Natural killer cell (primary cell): ENCODE measurements at regions not wholly inside any gene's neighbourhood (a gene's known extent, or its start where the extent isn't known, plus 50 kb on each side); places are given as distances from the start of the nearest gene placed in this dataset.
"Not testable (repeated sequence)": the region's sequence is repeated elsewhere in the genome, so short reads cannot be mapped to it uniquely, and the experiment has no call there.

Experiments
- ATAC-seq, 3 donors: fragments of 150-1000 bp in 2 of 3; fragments of 200-7000 bp in 1 of 3; cut with Tn5 transposase; 1 replicate in 1 of 3; 2 replicates in 2 of 3; pipeline ENCODE4 v1.10.0; 2021; ENCODE audit warnings: mild to moderate bottlenecking in 2 of 3, moderate library complexity in 2 of 3
- DNase-seq, 2 donors: peaks; one replicate each; pipeline versions ENCODE4 v3.0.0 to v3.0.0-alpha.2; 2013 to 2021; ENCODE audit warnings: mixed read lengths in 1 of 2
- H3K27ac ChIP-seq: one replicate; pipeline ENCODE4 v1.5.1; 2013; ENCODE audit warnings: mild to moderate bottlenecking, low read length
- H3K27me3 ChIP-seq: one replicate; pipeline ENCODE4 v1.6.1; 2013; ENCODE audit warnings: low read length; ENCODE audit not compliant: control insufficient read depth, insufficient read depth
- H3K36me3 ChIP-seq: one replicate; pipeline ENCODE4 v1.6.1; 2013; ENCODE audit warnings: low read length; ENCODE audit not compliant: control insufficient read depth, insufficient read depth
- H3K4me1 ChIP-seq: one replicate; pipeline ENCODE4 v1.6.1; 2013; ENCODE audit warnings: low read length; ENCODE audit not compliant: control insufficient read depth, insufficient read depth
- H3K4me3 ChIP-seq: one replicate; pipeline ENCODE4 v1.5.1; 2013; ENCODE audit warnings: low read length
- H3K9me3 ChIP-seq: one replicate; pipeline ENCODE4 v1.6.1; 2013; ENCODE audit warnings: low read length; ENCODE audit not compliant: control insufficient read depth, insufficient read depth
- H3K27ac Mint-ChIP-seq, 2 donors: one replicate each; pipeline ENCODE4 v1.8.0; 2022; ENCODE audit warnings: mild to moderate bottlenecking in 2 of 2, mixed read lengths in 2 of 2, moderate library complexity in 1 of 2
- H3K27me3 Mint-ChIP-seq, 2 donors: one replicate each; pipeline ENCODE4 v1.8.0; 2022; ENCODE audit warnings: low read depth in 2 of 2, mixed read lengths in 2 of 2
- H3K36me3 Mint-ChIP-seq: one replicate; pipeline ENCODE4 v1.8.0; 2022; ENCODE audit warnings: mixed read lengths
- H3K4me1 Mint-ChIP-seq, 2 donors: one replicate each; pipeline ENCODE4 v1.8.0; 2022; ENCODE audit warnings: mixed read lengths in 2 of 2
- H3K4me3 Mint-ChIP-seq: one replicate; pipeline ENCODE4 v1.8.0; 2022; ENCODE audit warnings: mild to moderate bottlenecking, moderate library complexity, mixed read lengths
- H3K9me3 Mint-ChIP-seq, 2 donors: one replicate each; pipeline ENCODE4 v1.8.0; 2022; ENCODE audit warnings: mixed read lengths in 2 of 2
- WGBS: methylation state at CpG from one replicate; pipeline ENCODE4 v1.1.7; 2013; ENCODE audit warnings: missing lambda C conversion rate; ENCODE audit not compliant: insufficient coverage; 5-methylcytosine and 5-hydroxymethylcytosine counted together
- intact Hi-C: fragments of 100-400 bp; cut with micrococcal nuclease; formaldehyde crosslinking; loops from one replicate; pipeline ENCODE4 v1.14.2; 2022

DNA sequence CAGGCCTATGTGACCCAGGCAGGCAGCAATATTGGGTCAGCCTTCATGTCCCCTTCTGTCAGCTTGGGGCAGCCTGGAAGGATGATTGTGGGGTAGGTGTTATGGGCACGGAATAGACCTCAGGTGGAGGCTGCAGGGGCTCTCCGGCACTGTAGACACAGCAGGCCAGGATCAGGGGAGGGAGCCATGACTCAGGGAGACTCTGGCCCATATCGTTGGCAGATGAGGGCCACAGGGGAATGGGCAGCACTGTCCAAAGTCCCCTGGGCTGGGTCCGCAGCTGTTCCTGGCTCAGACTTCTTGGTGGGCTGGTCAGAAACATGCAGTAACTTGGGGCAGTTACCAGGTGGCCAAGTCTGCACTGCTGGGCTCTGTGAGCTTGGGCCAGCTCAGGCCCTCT, 3080.1 kb downstream of the RPIA start:
- DNase-seq, H3K36me3 ChIP-seq, H3K9me3 ChIP-seq, H3K4me1 Mint-ChIP-seq, H3K27me3 ChIP-seq, H3K27me3 Mint-ChIP-seq, H3K4me1 ChIP-seq, intact Hi-C loops, H3K9me3 Mint-ChIP-seq, H3K27ac Mint-ChIP-seq, H3K27ac ChIP-seq, H3K4me3 Mint-ChIP-seq, H3K4me3 ChIP-seq, H3K36me3 Mint-ChIP-seq: not testable (repeated sequence)
- peak in 1 of 3 donors; percentile 14 for ATAC-seq
- 89% methylated on average over 3 of the region's 4 CpGs for WGBS

DNA sequence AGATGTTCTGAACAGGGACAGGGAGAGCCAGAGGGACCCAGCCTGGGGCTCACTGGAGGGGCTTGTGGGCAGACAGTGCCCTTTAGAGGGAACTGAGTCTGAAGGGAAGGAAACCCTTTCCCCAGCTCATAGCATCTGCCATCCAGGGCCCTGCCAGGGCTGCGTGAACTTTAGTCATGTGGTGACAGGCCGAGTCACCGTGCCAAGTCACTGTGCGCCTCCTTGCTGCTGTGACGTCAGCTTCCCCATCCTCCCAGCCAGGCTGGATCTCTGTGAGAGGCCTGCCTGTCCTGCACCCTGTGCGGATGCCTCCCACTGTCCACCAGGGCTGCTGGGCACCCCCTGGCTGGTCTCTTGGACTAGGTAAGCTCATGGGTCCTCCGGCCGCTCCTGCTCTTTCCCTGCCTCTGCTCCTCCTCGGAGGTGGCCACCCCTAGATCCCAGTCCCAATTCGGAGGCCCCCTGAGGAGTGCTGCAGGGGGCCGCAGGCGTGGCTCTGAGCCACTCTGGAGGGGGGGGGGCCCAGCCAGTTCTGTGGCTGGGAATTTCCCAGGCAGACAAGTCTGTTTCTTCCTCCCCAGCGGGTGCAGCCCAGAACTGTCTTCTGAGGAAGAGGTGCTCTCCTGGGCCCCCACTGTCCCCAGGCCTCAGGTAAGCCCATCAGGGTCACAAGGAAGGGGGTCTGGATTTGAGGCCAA, 3080.9 kb downstream of the RPIA start:
- ATAC-seq, H3K27me3 ChIP-seq, H3K9me3 ChIP-seq, H3K4me3 Mint-ChIP-seq, H3K27ac Mint-ChIP-seq, H3K9me3 Mint-ChIP-seq, H3K27ac ChIP-seq, H3K36me3 ChIP-seq, DNase-seq, intact Hi-C loops, H3K4me1 ChIP-seq, H3K36me3 Mint-ChIP-seq, H3K4me3 ChIP-seq, H3K27me3 Mint-ChIP-seq, H3K4me1 Mint-ChIP-seq: not testable (repeated sequence)
- 91% methylated on average over 3 of the region's 13 CpGs for WGBS

DNA sequence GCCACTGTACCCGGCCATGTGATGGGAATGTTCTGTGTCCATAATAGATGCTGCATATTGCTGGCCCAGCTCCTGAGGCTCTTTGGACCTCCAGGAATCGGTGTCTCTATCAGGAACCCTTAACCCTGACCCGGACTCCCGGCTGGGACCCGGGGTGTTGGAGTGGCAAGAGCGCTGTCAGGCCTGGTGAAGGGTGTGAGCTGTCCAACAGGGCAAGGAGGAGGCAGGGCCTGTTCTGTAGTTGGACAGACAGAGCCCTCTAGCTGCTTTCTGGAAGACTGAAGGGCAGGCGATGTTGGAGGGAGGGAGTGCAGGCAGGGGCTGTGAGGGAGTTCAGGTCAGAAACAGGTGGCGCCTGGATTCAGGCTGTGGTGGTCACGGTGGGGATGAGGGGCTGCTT, 3082.3 kb downstream of the RPIA start:
- H3K27ac ChIP-seq, H3K9me3 Mint-ChIP-seq, H3K9me3 ChIP-seq, H3K27me3 ChIP-seq, H3K4me1 ChIP-seq, H3K27ac Mint-ChIP-seq, H3K36me3 ChIP-seq, H3K36me3 Mint-ChIP-seq, H3K4me3 Mint-ChIP-seq, intact Hi-C loops, H3K4me1 Mint-ChIP-seq, H3K4me3 ChIP-seq, ATAC-seq, H3K27me3 Mint-ChIP-seq, DNase-seq: not testable (repeated sequence)
- no CpG with 5 or more reads among the region's 9 CpGs for WGBS

DNA sequence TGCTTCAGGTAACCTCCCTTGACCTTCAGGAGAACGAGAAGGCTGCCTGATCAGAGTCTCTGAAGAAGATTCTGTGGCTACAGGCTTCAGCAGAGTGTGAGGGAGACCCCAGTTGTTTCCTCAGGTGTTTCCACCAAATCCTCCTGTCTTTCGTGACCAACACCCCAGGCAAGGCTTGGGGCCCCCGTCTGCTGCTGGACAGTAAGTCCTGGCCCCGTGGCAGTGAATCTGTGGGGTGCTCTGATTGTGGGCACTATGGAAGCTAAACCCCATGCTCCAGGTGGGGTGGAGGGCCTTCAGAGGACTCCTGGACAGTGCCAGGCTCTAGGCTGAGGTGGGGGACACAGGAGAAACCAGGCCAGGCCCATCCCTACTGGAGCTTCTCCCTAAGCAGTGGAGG, 3083.7 kb downstream of the RPIA start:
- H3K4me1 ChIP-seq, H3K27me3 ChIP-seq, H3K36me3 ChIP-seq, intact Hi-C loops, H3K9me3 Mint-ChIP-seq, H3K27me3 Mint-ChIP-seq, H3K4me3 Mint-ChIP-seq, H3K4me3 ChIP-seq, H3K27ac ChIP-seq, ATAC-seq, DNase-seq, H3K27ac Mint-ChIP-seq, H3K4me1 Mint-ChIP-seq, H3K36me3 Mint-ChIP-seq, H3K9me3 ChIP-seq: not testable (repeated sequence)
- WGBS = 74% methylated on average over 4 of the region's 4 CpGs

DNA sequence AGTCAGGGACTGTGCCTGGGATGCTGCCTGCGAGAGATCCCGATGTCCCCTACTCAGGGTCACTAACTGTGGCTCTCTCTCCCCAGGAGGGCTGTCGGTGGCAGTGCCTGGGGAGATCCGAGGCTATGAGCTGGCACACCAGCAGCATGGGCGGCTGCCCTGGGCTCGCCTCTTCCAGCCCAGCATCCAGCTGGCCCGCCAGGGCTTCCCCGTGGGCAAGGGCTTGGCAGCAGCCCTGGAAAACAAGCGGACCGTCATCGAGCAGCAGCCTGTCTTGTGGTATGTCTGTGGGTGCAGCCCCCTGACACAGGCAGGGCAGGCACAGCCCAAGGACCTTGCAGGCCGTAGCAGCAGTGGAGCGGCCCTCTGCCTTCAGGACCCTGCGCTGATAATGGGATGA, 3088.9 kb downstream of the RPIA start:
- H3K9me3 Mint-ChIP-seq, H3K27ac Mint-ChIP-seq, H3K4me3 ChIP-seq, H3K27ac ChIP-seq, intact Hi-C loops, DNase-seq, H3K4me1 ChIP-seq, H3K4me1 Mint-ChIP-seq, H3K27me3 ChIP-seq, H3K9me3 ChIP-seq, H3K4me3 Mint-ChIP-seq, H3K36me3 ChIP-seq, ATAC-seq, H3K36me3 Mint-ChIP-seq, H3K27me3 Mint-ChIP-seq: not testable (repeated sequence)
- 96% methylated on average over 12 of the region's 14 CpGs for WGBS

DNA sequence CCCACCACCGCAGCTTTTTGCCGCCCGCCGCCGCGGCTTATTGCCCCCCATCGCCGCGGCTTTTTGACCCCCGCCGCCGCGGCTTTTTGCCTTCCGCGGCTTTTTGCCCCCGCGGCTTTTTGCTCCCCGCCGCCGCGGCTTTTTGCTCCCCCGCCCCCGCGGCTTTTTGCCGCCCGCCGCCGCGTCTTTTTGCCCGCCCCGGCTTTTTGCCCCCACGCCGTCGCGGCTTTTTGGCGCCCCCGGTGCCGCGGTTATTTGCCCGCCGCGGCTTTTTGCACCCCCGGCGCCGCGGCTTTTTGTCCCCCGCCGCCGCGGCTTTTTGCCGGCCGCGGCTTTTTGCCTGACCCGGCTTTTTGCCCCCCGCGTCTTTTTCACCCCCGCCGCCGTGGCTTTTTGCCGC, 3061.8 kb upstream of the TEKT4 start:
- H3K4me1 Mint-ChIP-seq, H3K27ac ChIP-seq, intact Hi-C loops, H3K9me3 ChIP-seq, H3K4me3 Mint-ChIP-seq, H3K36me3 Mint-ChIP-seq, H3K27ac Mint-ChIP-seq, H3K9me3 Mint-ChIP-seq, H3K36me3 ChIP-seq, H3K27me3 ChIP-seq, H3K4me3 ChIP-seq, ATAC-seq, H3K27me3 Mint-ChIP-seq, H3K4me1 ChIP-seq, DNase-seq: not testable (repeated sequence)
- 0% methylated on average over 18 of the region's 60 CpGs for WGBS
